Brain microvascular endothelial cell (primary cell): ENCODE measurements at regions not wholly inside any gene's neighbourhood (a gene's known extent, or its start where the extent isn't known, plus 50 kb on each side); places are given as distances from the start of the nearest gene placed in this dataset.

Experiments used
- DNase-seq: peaks from one replicate; pipeline ENCODE4 v3.0.0-alpha.2; 2020
- H3K27ac ChIP-seq: fragments of 250-450 bp; sonication (Bioruptor Pico); 2 replicates; pipeline ENCODE4 v1.5.1; 2020; ENCODE audit warnings: mild to moderate bottlenecking, moderate library complexity
- H3K27me3 ChIP-seq: fragments of 250-450 bp; sonication (Bioruptor Pico); replicated peaks from 2 replicates; pipeline ENCODE4 v1.5.1; 2020; ENCODE audit warnings: mild to moderate bottlenecking
- H3K36me3 ChIP-seq: fragments of 250-450 bp; sonication (Bioruptor Pico); replicated peaks from 2 replicates; pipeline ENCODE4 v1.5.1; 2020; ENCODE audit warnings: mild to moderate bottlenecking
- H3K4me3 ChIP-seq: 2 replicates; pipeline ENCODE4 v1.5.1; 2011; ENCODE audit warnings: low read depth, mild to moderate bottlenecking, control low read depth, low read length, moderate library complexity
- in situ Hi-C: cut with HindIII; loops from 2 replicates; pipeline ENCODE4 v1.10.0; 2017; ENCODE audit warnings: low sequenced_read_pairs, low pct_ligation_motif_present
- TF ChIP-seq, protein P1 (sequence below): IDR thresholded peaks from 2 replicates; pipeline ENCODE4 v1.5.1; 2011; ENCODE audit warnings: low read depth, mild to moderate bottlenecking, moderate library complexity, low read length, control low read depth, inconsistent platforms; ENCODE audit errors: missing control alignments

- Histone ChIP-seq H3K27me3 (no peaks in the 10 kb centered on the region), H3K27ac (no peak overlapping the region), H3K4me3 (no peak overlapping the region), H3K36me3 (no peaks in the 10 kb centered on the region)
- in situ Hi-C loops, result no loop called here
- TF ChIP-seq, protein P1, sequence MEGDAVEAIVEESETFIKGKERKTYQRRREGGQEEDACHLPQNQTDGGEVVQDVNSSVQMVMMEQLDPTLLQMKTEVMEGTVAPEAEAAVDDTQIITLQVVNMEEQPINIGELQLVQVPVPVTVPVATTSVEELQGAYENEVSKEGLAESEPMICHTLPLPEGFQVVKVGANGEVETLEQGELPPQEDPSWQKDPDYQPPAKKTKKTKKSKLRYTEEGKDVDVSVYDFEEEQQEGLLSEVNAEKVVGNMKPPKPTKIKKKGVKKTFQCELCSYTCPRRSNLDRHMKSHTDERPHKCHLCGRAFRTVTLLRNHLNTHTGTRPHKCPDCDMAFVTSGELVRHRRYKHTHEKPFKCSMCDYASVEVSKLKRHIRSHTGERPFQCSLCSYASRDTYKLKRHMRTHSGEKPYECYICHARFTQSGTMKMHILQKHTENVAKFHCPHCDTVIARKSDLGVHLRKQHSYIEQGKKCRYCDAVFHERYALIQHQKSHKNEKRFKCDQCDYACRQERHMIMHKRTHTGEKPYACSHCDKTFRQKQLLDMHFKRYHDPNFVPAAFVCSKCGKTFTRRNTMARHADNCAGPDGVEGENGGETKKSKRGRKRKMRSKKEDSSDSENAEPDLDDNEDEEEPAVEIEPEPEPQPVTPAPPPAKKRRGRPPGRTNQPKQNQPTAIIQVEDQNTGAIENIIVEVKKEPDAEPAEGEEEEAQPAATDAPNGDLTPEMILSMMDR, result no peak
- DNase-seq, result no peak
These were observed 220.5 kb downstream of the KCNRG start for GRCh38 chr13:50235604-50236342.

- Histone ChIP-seq H3K4me3 (no peak overlapping the region), H3K27ac (peak overlapping the region; percentile 30), H3K27me3 (no peaks in the 10 kb centered on the region), H3K36me3 (no peaks in the 10 kb centered on the region)
- peak; percentile 48 for DNase-seq
- in situ Hi-C loops, result no loop called here
- TF ChIP-seq, protein P1, result no peak
These were observed 221.7 kb downstream of the KCNRG start for GRCh38 chr13:50236898-50237318.

DNA sequence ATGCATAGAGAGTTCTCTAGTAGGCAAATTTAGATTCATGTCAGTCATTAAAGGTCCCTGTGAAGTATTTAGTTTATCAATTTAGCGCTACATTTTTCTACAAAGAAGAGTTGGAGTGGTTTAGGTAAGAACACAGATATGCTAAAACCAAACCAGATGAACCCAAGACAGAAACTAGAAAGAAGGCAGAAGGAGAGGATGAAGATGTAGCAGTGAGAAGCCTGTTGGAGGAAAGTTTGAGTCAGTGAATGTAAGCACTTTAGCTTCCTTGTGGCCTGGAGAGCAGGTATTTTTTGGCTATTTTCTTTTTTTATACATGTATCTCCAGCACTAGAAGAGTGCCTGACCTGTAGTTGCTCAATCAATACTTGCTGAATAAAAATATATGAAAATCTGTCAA is 223.7 kb downstream of the KCNRG start:
- Histone ChIP-seq H3K27ac (no peak overlapping the region), H3K4me3 (no peak overlapping the region), H3K36me3 (no peaks in the 10 kb centered on the region), H3K27me3 (no peaks in the 10 kb centered on the region)
- TF ChIP-seq, protein P1, result no peak
- in situ Hi-C loops, result no loop called here
- DNase-seq, result no peak

- Histone ChIP-seq H3K27me3 (no peaks in the 10 kb centered on the region), H3K4me3 (no peak overlapping the region), H3K36me3 (no peaks in the 10 kb centered on the region), H3K27ac (peak overlapping the region; percentile 35)
- DNase-seq, result peak; percentile 62
- in situ Hi-C loops, result no loop called here
- TF ChIP-seq, protein P1, result no peak
These were observed 226.2 kb downstream of the KCNRG start for GRCh38 chr13:50241479-50241878.

- DNase-seq, result no peak
- in situ Hi-C loops, result no loop called here
- TF ChIP-seq, protein P1, result no peak
These were observed 228.7 kb downstream of the KCNRG start for GRCh38 chr13:50243931-50244330.

DNA sequence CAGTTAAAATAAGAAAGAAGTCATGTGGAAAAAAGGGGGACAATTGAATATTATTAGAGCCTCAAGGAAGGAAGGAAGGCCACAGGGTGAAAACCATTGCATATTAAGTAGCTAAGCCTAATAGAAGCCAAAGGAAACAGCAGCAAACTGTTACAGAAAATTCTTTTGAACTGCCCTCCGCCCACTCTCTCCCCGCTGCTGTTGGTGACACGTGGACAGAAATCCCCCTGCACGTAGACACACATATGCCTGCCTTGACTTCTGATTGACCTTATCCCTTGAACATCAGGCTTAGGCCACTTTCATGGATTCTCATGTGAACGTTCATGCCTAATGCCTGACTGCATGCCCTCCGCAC is 229.1 kb downstream of the KCNRG start:
- H3K27ac ChIP-seq, result no peak overlapping the region
- TF ChIP-seq, protein P1, result no peak
- DNase-seq, result no peak
- H3K4me3 ChIP-seq, result no peak overlapping the region
- H3K36me3 ChIP-seq, result no peaks in the 10 kb centered on the region
- H3K27me3 ChIP-seq, result no peaks in the 10 kb centered on the region
- in situ Hi-C loops, result no loop called here

More at GRCh38 chr13:50243931-50244330, 228.7 kb downstream of the KCNRG start:
- Histone ChIP-seq H3K27ac (no peak overlapping the region), H3K36me3 (no peaks in the 10 kb centered on the region), H3K27me3 (no peaks in the 10 kb centered on the region), H3K4me3 (no peak overlapping the region)
